GM12878 (cell line): ENCODE measurements at regions not wholly inside any gene's neighbourhood (a gene's known extent, or its start where the extent isn't known, plus 50 kb on each side); places are given as distances from the start of the nearest gene placed in this dataset.

Experiments
- ATAC-seq: fragments of 200-7000 bp; cut with Tn5 transposase; 3 replicates; pipeline ENCODE4 v1.9.1; 2020; ENCODE audit warnings: mild to moderate bottlenecking, moderate library complexity
- BruUV-seq: library from RNA; stranded (reverse); fragments of 400-500 nt; replicated peaks from 2 replicates; lab custom pipeline; 2021; lab: Mats Ljungman, UMichigan
- CTCF ChIA-PET: fragments of 300-600 bp; sonication (Branson Sonifier 250); formaldehyde crosslinking; extraction: SDS; loops from one replicate; lab custom pipeline; 2021; ENCODE audit warnings: inconsistent platforms; lab: Yijun Ruan, JAX
- POLR2A ChIA-PET: fragments of 350-600 bp; formaldehyde crosslinking; extraction: SDS; loops from one replicate; lab custom pipeline; 2021; ENCODE audit warnings: inconsistent platforms; lab: Charles Lee
- RAD21 ChIA-PET: fragments of 300-600 bp; sonication (Branson Sonifier 250); formaldehyde crosslinking; loops from one replicate; lab custom pipeline; 2023; ENCODE audit warnings: antibody characterized with exemption; ENCODE audit not compliant: unreplicated experiment; lab: Charles Lee
- SMC1A ChIA-PET: fragments of 300-600 bp; sonication (Branson Sonifier 250); formaldehyde crosslinking; loops from one replicate; lab custom pipeline; 2023; ENCODE audit not compliant: unreplicated experiment, uncharacterized antibody; lab: Charles Lee
- DNase-seq: peaks from one replicate; pipeline ENCODE4 v3.0.0-alpha.2; 2011; ENCODE audit warnings: low read depth, low spot score
- FAIRE-seq: peaks from 3 replicates; lab custom pipeline; 2011; peaks lifted over from hg19 to GRCh38; lab: Jason Lieb, UNC
- H2AFZ ChIP-seq: 2 replicates; pipeline ENCODE4 v1.6.0; 2011; ENCODE audit warnings: low read depth, low read length, control low read depth; ENCODE audit not compliant: control insufficient read depth
- H3K27ac ChIP-seq: 2 replicates; pipeline ENCODE4 v1.5.1; 2011; ENCODE audit warnings: control low read depth; ENCODE audit not compliant: control insufficient read depth, insufficient read depth
- H3K27me3 ChIP-seq, 2 experiments: replicated peaks in 1 of 2; 2 replicates each; pipeline versions ENCODE4 v1.6.0 to v1.6.1; 2011; ENCODE audit warnings: low read length in 1 of 2; ENCODE audit not compliant: control insufficient read depth in 2 of 2, insufficient read depth in 2 of 2
- H3K36me3 ChIP-seq, 2 experiments: 2 replicates each; pipeline ENCODE4 v1.5.1; 2011; ENCODE audit warnings: low read length in 1 of 2; ENCODE audit not compliant: control insufficient read depth in 2 of 2, insufficient read depth in 2 of 2
- H3K4me1 ChIP-seq: 2 replicates; pipeline ENCODE4 v1.6.1; 2011; ENCODE audit warnings: mild to moderate bottlenecking, low read length, moderate library complexity, mixed read lengths; ENCODE audit not compliant: control insufficient read depth, insufficient read depth
- H3K4me2 ChIP-seq: 2 replicates; pipeline ENCODE4 v1.6.0; 2011; ENCODE audit warnings: control low read depth; ENCODE audit not compliant: control insufficient read depth, insufficient read depth
- H3K4me3 ChIP-seq: fragments of 200-600 bp; sonication (generic); 2 replicates; pipeline ENCODE4 v1.5.1; 2016
- H3K79me2 ChIP-seq: 2 replicates; pipeline ENCODE4 v1.6.0; 2011; ENCODE audit warnings: low read length; ENCODE audit not compliant: control insufficient read depth, insufficient read depth
- H3K9ac ChIP-seq: 2 replicates; pipeline ENCODE4 v1.8.0; 2011; ENCODE audit warnings: low read length, control low read depth, mixed read lengths; ENCODE audit not compliant: control insufficient read depth, insufficient read depth
- H3K9me3 ChIP-seq: replicated peaks from 3 replicates; pipeline ENCODE4 v1.5.1; 2011; ENCODE audit warnings: mild to moderate bottlenecking, low read length; ENCODE audit not compliant: control insufficient read depth, insufficient read depth
- H4K20me1 ChIP-seq: 2 replicates; pipeline ENCODE4 v1.6.0; 2011; ENCODE audit not compliant: control insufficient read depth, insufficient read depth
- EP300 ChIP-seq, 2 experiments: fragments of 150-350 bp in 1 of 2; IDR thresholded peaks; 2 replicates each; pipeline ENCODE4 v1.6.1; 2011 to 2012; ENCODE audit warnings: low read depth in 2 of 2, low read length in 2 of 2, borderline replicate concordance in 1 of 2, improper control_type of control experiment in 1 of 2, inconsistent platforms in 1 of 2; ENCODE audit not compliant: control insufficient read depth in 1 of 2
- ESRRA ChIP-seq: IDR thresholded peaks from 2 replicates; pipeline ENCODE4 v1.6.1; 2012; ENCODE audit warnings: mild to moderate bottlenecking, low read length, improper control_type of control experiment
- EZH2 ChIP-seq: IDR thresholded peaks from 2 replicates; pipeline ENCODE4 v1.6.1; 2012; ENCODE audit warnings: low read depth, mild to moderate bottlenecking, control low read depth, inconsistent platforms, low read length, borderline replicate concordance; ENCODE audit not compliant: control insufficient read depth
- FOS ChIP-seq: IDR thresholded peaks from 3 replicates; pipeline ENCODE4 v1.6.1; 2011; ENCODE audit warnings: borderline replicate concordance; ENCODE audit not compliant: insufficient read length; ENCODE audit errors: extremely low read depth
- HDAC6 ChIP-seq: fragments of 200-600 bp; sonication (generic); IDR thresholded peaks from one replicate; pipeline ENCODE4 v1.8.0; 2017; ENCODE audit warnings: antibody characterized with exemption; ENCODE audit not compliant: unreplicated experiment
- NBN ChIP-seq: fragments of 450-650 bp; IDR thresholded peaks from 2 replicates; pipeline ENCODE4 v1.6.1; 2016
- PRDM15 ChIP-seq: fragments of 450-650 bp; formaldehyde crosslinking; IDR thresholded peaks from 2 replicates; pipeline ENCODE4 v1.4.0; 2020; ENCODE audit warnings: mild to moderate bottlenecking, moderate library complexity
- RB1 ChIP-seq: fragments of 450-650 bp; formaldehyde crosslinking; IDR thresholded peaks from 2 replicates; pipeline ENCODE4 v1.6.1; 2017; ENCODE audit warnings: mild to moderate bottlenecking, borderline replicate concordance
- RELA ChIP-seq: fragments of 450-650 bp; IDR thresholded peaks from 2 replicates; pipeline ENCODE4 v1.8.0; 2014; ENCODE audit warnings: borderline replicate concordance; ENCODE audit not compliant: partially characterized antibody
- SMAD5 ChIP-seq: IDR thresholded peaks from 2 replicates; pipeline ENCODE4 v1.6.1; 2016; ENCODE audit warnings: antibody characterized with exemption, low read depth
- SREBF1 ChIP-seq: IDR thresholded peaks from 2 replicates; pipeline ENCODE4 v1.6.1; 2012; ENCODE audit warnings: mild to moderate bottlenecking, low read length
- ZNF24 ChIP-seq: fragments of 450-650 bp; IDR thresholded peaks from 2 replicates; pipeline ENCODE4 v1.6.1; 2017; ENCODE audit warnings: antibody characterized with exemption, mild to moderate bottlenecking
- ZNF274 ChIP-seq: IDR thresholded peaks from one replicate; pipeline ENCODE4 v1.8.0; 2011; ENCODE audit not compliant: insufficient read length, insufficient read depth
- WGBS: methylation state at CpG from one replicate; pipeline ENCODE4 v1.1.6; 2016; ENCODE audit warnings: low lambda C conversion rate; ENCODE audit not compliant: insufficient replicate concordance, insufficient coverage; ENCODE audit errors: missing lambda C conversion rate; 5-methylcytosine and 5-hydroxymethylcytosine counted together
- in situ Hi-C: fragments of 300-500 bp; cut with MboI; formaldehyde crosslinking; loops from 9 replicates; pipeline ENCODE4 v1.14.3; 2018; ENCODE audit warnings: mixed read lengths
- intact Hi-C: fragments of 100-400 bp; cut with micrococcal nuclease; formaldehyde crosslinking; loops from one replicate; pipeline ENCODE4 v1.14.2; 2022; ENCODE audit not compliant: unreplicated experiment
- TF ChIP-seq, protein P1 (sequence below): fragments of 450-650 bp; IDR thresholded peaks from 2 replicates; pipeline ENCODE4 v1.6.1; 2014; ENCODE audit warnings: mild to moderate bottlenecking
- TF ChIP-seq, protein P2 (sequence below): fragments of 450-650 bp; IDR thresholded peaks from 2 replicates; pipeline ENCODE4 v1.6.1; 2017; ENCODE audit warnings: mild to moderate bottlenecking, moderate library complexity

GRCh38 chr10:71049994-71050393 lies 161.6 kb upstream of the PCBD1 start (continued):
- TF ChIP-seq EP300 (IDR thresholded peaks at IDR 0.05; ENCODE audit: borderline replicate concordance in 1 of 2, control insufficient read depth in 1 of 2, low read depth in 2 of 2, low read length in 2 of 2): no peak
- no peak for TF ChIP-seq SMAD5

GRCh38 chr10:71052076-71052660 lies 160.2 kb upstream of the UNC5B start:
- no peak overlapping the region for H3K9ac ChIP-seq
- DNase-seq (no peak), FAIRE-seq (no peak), ATAC-seq (no peak)
- H3K4me1 ChIP-seq: no peaks in the 10 kb centered on the region
- H3K27me3 ChIP-seq: peaks cover 0 to 3% of the 10 kb centered on the region in 2 experiments; a peak in 2 of 4 replicates
- BruUV-seq: no TSS peak
- in situ Hi-C loops (no loop called here), intact Hi-C loops (no loop called here)
- ChIA-PET POLR2A (no interaction called here), RAD21 (no interaction called here), SMC1A (no interaction called here), CTCF (no interaction called here)
- no peak for TF ChIP-seq ZNF274
- TF ChIP-seq, protein P1, sequence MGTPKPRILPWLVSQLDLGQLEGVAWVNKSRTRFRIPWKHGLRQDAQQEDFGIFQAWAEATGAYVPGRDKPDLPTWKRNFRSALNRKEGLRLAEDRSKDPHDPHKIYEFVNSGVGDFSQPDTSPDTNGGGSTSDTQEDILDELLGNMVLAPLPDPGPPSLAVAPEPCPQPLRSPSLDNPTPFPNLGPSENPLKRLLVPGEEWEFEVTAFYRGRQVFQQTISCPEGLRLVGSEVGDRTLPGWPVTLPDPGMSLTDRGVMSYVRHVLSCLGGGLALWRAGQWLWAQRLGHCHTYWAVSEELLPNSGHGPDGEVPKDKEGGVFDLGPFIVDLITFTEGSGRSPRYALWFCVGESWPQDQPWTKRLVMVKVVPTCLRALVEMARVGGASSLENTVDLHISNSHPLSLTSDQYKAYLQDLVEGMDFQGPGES: no peak
- TF ChIP-seq HDAC6: no peak
- no peak for TF ChIP-seq RELA
- TF ChIP-seq NBN: no peak
- no peak for TF ChIP-seq EZH2
- TF ChIP-seq PRDM15: no peak
- TF ChIP-seq, protein P2, sequence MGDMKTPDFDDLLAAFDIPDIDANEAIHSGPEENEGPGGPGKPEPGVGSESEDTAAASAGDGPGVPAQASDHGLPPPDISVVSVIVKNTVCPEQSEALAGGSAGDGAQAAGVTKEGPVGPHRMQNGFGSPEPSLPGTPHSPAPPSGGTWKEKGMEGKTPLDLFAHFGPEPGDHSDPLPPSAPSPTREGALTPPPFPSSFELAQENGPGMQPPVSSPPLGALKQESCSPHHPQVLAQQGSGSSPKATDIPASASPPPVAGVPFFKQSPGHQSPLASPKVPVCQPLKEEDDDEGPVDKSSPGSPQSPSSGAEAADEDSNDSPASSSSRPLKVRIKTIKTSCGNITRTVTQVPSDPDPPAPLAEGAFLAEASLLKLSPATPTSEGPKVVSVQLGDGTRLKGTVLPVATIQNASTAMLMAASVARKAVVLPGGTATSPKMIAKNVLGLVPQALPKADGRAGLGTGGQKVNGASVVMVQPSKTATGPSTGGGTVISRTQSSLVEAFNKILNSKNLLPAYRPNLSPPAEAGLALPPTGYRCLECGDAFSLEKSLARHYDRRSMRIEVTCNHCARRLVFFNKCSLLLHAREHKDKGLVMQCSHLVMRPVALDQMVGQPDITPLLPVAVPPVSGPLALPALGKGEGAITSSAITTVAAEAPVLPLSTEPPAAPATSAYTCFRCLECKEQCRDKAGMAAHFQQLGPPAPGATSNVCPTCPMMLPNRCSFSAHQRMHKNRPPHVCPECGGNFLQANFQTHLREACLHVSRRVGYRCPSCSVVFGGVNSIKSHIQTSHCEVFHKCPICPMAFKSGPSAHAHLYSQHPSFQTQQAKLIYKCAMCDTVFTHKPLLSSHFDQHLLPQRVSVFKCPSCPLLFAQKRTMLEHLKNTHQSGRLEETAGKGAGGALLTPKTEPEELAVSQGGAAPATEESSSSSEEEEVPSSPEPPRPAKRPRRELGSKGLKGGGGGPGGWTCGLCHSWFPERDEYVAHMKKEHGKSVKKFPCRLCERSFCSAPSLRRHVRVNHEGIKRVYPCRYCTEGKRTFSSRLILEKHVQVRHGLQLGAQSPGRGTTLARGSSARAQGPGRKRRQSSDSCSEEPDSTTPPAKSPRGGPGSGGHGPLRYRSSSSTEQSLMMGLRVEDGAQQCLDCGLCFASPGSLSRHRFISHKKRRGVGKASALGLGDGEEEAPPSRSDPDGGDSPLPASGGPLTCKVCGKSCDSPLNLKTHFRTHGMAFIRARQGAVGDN: no peak
- TF ChIP-seq SREBF1: no peak
- no peak for TF ChIP-seq ZNF24
- no peak for TF ChIP-seq FOS
- no peak for TF ChIP-seq ESRRA
- no peak for TF ChIP-seq RB1
- no peak overlapping the region for H3K4me2 ChIP-seq
- 13% methylated on average over 9 of the region's 9 CpGs for WGBS
- H3K79me2 ChIP-seq: no peaks in the 10 kb centered on the region
- no peak overlapping the region for H3K27ac ChIP-seq
- peaks cover 3% of the 10 kb centered on the region; the same call in 1 of the 2 replicates for H4K20me1 ChIP-seq
- H2AFZ ChIP-seq: no peak overlapping the region
- no peak overlapping the region for H3K4me3 ChIP-seq
- H3K9me3 ChIP-seq: no peaks in the 10 kb centered on the region
- no peaks in the 10 kb centered on the region for H3K36me3 ChIP-seq
